Fibroblast of gingiva (primary cell): ENCODE measurements at regions not wholly inside any gene's neighbourhood (a gene's known extent, or its start where the extent isn't known, plus 50 kb on each side); places are given as distances from the start of the nearest gene placed in this dataset.
A peak's percentile ranks its signal among the peaks of the same experiment; 100 is the strongest.
"Not testable (repeated sequence)": the region's sequence is repeated elsewhere in the genome, so short reads cannot be mapped to it uniquely, and the experiment has no call there.

Experiments used
- DNase-seq: peaks from one replicate; pipeline ENCODE4 v3.0.0-alpha.2; 2011; ENCODE audit warnings: low read depth

- DNase-seq: no peak
Observed at GRCh38 chr6:6869094-6869493, 238.7 kb upstream of the RREB1 start.

GRCh38 chr6:6870921-6871320 is 236.8 kb upstream of the RREB1 start:
- DNase-seq: no peak

- DNase-seq: no peak
Observed at GRCh38 chr6:6872459-6873344, 235.1 kb upstream of the RREB1 start.

- no peak for DNase-seq
Observed at GRCh38 chr6:6873778-6874177, 234.0 kb upstream of the RREB1 start.

GRCh38 chr6:6875818-6876470 is 231.8 kb upstream of the RREB1 start:
- peak; percentile 40 for DNase-seq

- not testable (repeated sequence) for DNase-seq
Observed at GRCh38 chr6:6877792-6878191, 230.0 kb upstream of the RREB1 start.

GRCh38 chr6:6878887-6879585 is 228.7 kb upstream of the RREB1 start:
- no peak for DNase-seq

- DNase-seq: not testable (repeated sequence)
Observed at GRCh38 chr6:6879586-6879974, 228.2 kb upstream of the RREB1 start.

GRCh38 chr6:6880745-6881437 is 226.9 kb upstream of the RREB1 start:
- DNase-seq: no peak

- DNase-seq: no peak
Observed at GRCh38 chr6:6881438-6882225, 226.1 kb upstream of the RREB1 start.

- no peak for DNase-seq
Observed at GRCh38 chr6:6882592-6882991, 225.2 kb upstream of the RREB1 start.

GRCh38 chr6:6883011-6883410 is 224.8 kb upstream of the RREB1 start:
- no peak for DNase-seq

- DNase-seq: no peak
Observed at GRCh38 chr6:6884193-6884627, 223.6 kb upstream of the RREB1 start.

GRCh38 chr6:6884916-6885315 is 222.8 kb upstream of the RREB1 start:
- DNase-seq: no peak

- no peak for DNase-seq
Observed at GRCh38 chr6:6885521-6886170, 222.1 kb upstream of the RREB1 start.

- DNase-seq: no peak
Observed at GRCh38 chr6:6886171-6886885, 221.4 kb upstream of the RREB1 start.

GRCh38 chr6:6886886-6887285 is 220.9 kb upstream of the RREB1 start:
- no peak for DNase-seq

- no peak for DNase-seq
Observed at GRCh38 chr6:6889601-6890000, 218.2 kb upstream of the RREB1 start.

- DNase-seq: no peak
Observed at GRCh38 chr6:6890400-6890858, 217.3 kb upstream of the RREB1 start.

- DNase-seq: no peak
Observed at GRCh38 chr6:6891125-6891721, 216.5 kb upstream of the RREB1 start.
